OCI-LY3 (cell line): ENCODE measurements at regions not wholly inside any gene's neighbourhood (a gene's known extent, or its start where the extent isn't known, plus 50 kb on each side); places are given as distances from the start of the nearest gene placed in this dataset.

Experiments used
- H2AFZ ChIP-seq: fragments of 200-600, 300-600 bp; shearing (Covaris generic); 2 replicates; pipeline ENCODE4 v1.6.0; 2014; ENCODE audit warnings: antibody characterized with exemption, low read depth, low read length
- H3K27ac ChIP-seq: fragments of 200-600, 300-600 bp; sonication (generic); 2 replicates; pipeline ENCODE4 v1.5.1; 2014; ENCODE audit warnings: mild to moderate bottlenecking, low read length, moderate library complexity, mixed read lengths
- H3K27me3 ChIP-seq: fragments of 200-600, 300-600 bp; sonication (generic); 2 replicates; pipeline ENCODE4 v1.6.1; 2014; ENCODE audit warnings: low read depth, low read length, mixed read lengths
- H3K36me3 ChIP-seq: fragments of 200-600, 300-600 bp; sonication (generic); replicated peaks from 2 replicates; pipeline ENCODE3; 2014; ENCODE audit warnings: low read depth, low read length, mixed read lengths
- H3K4me1 ChIP-seq: fragments of 300-600, 200-600 bp; sonication (generic); 2 replicates; pipeline ENCODE4 v1.6.1; 2014; ENCODE audit warnings: low read length, mixed read lengths
- H3K4me2 ChIP-seq: fragments of 200-600, 300-600 bp; sonication (generic); 2 replicates; pipeline ENCODE4 v1.6.1; 2014; ENCODE audit warnings: low read length, mixed read lengths
- H3K4me3 ChIP-seq: fragments of 300-600, 200-600 bp; sonication (generic); 2 replicates; pipeline ENCODE4 v1.5.1; 2014; ENCODE audit warnings: antibody characterized with exemption, mild to moderate bottlenecking, low read length, moderate library complexity
- H3K79me2 ChIP-seq: fragments of 300-600, 200-600 bp; shearing (Covaris generic); 2 replicates; pipeline ENCODE4 v1.6.1; 2014; ENCODE audit warnings: mild to moderate bottlenecking, low read length, mixed read lengths
- H3K9ac ChIP-seq: fragments of 300-600, 200-600 bp; shearing (Covaris generic); 2 replicates; pipeline ENCODE4 v1.6.0; 2014; ENCODE audit warnings: mild to moderate bottlenecking, low read length, moderate library complexity
- H3K9me3 ChIP-seq: fragments of 200-600, 300-600 bp; shearing (Covaris generic); 2 replicates; pipeline ENCODE4 v1.6.1; 2014; ENCODE audit warnings: low read length, mixed read lengths; ENCODE audit not compliant: insufficient read depth
- H4K20me1 ChIP-seq: fragments of 200-600, 300-600 bp; sonication (generic); 2 replicates; pipeline ENCODE4 v1.6.1; 2016; ENCODE audit warnings: low read length, mixed read lengths; ENCODE audit not compliant: insufficient read depth
- CTCF ChIP-seq: fragments of 200-600, 300-600 bp; sonication (generic); IDR thresholded peaks from 2 replicates; pipeline ENCODE4 v1.5.1; 2014; ENCODE audit warnings: antibody characterized with exemption, low read length, low read depth
- EZH2phosphoT487 ChIP-seq: fragments of 200-600 bp; shearing (Covaris generic); IDR thresholded peaks from 2 replicates; pipeline ENCODE4 v1.6.1; 2018; ENCODE audit warnings: antibody characterized with exemption, mixed run types, low read depth

GRCh38 chr6:14934844-14935243, 311.0 kb upstream of the JARID2 start:
- Histone ChIP-seq H3K9me3 (no peaks in the 10 kb centered on the region), H3K36me3 (no peaks in the 10 kb centered on the region), H3K27ac (no peak overlapping the region), H3K27me3 (no peaks in the 10 kb centered on the region), H2AFZ (no peak overlapping the region), H3K79me2 (no peaks in the 10 kb centered on the region), H4K20me1 (no peaks in the 10 kb centered on the region), H3K4me2 (no peak overlapping the region), H3K9ac (no peak overlapping the region), H3K4me3 (no peak overlapping the region), H3K4me1 (peaks cover 29% of the 10 kb centered on the region)
- TF ChIP-seq EZH2phosphoT487 (no peak), CTCF (no peak)

- no peaks in the 10 kb centered on the region for H4K20me1 ChIP-seq
- H3K79me2 ChIP-seq: no peaks in the 10 kb centered on the region
- H2AFZ ChIP-seq: no peak overlapping the region
- peaks cover 26% of the 10 kb centered on the region for H3K4me1 ChIP-seq
- H3K4me3 ChIP-seq: no peak overlapping the region
- no peak overlapping the region for H3K4me2 ChIP-seq
- H3K9me3 ChIP-seq: no peaks in the 10 kb centered on the region
- TF ChIP-seq CTCF: no peak
- TF ChIP-seq EZH2phosphoT487: no peak
- H3K27ac ChIP-seq: no peak overlapping the region
- no peaks in the 10 kb centered on the region for H3K36me3 ChIP-seq
- H3K9ac ChIP-seq: no peak overlapping the region
- H3K27me3 ChIP-seq: no peaks in the 10 kb centered on the region
Observed at GRCh38 chr6:14936861-14937260, 309.0 kb upstream of the JARID2 start.

GRCh38 chr6:14943116-14943515, 302.8 kb upstream of the JARID2 start:
- H3K4me2 ChIP-seq: peak overlapping the region; percentile 38; the same call in 1 of the 2 replicates
- H3K36me3 ChIP-seq: no peaks in the 10 kb centered on the region
- no peaks in the 10 kb centered on the region for H4K20me1 ChIP-seq
- H3K27ac ChIP-seq: no peak overlapping the region
- H3K4me3 ChIP-seq: no peak overlapping the region
- peaks cover 23% of the 10 kb centered on the region for H3K4me1 ChIP-seq
- no peak overlapping the region for H3K9ac ChIP-seq
- no peaks in the 10 kb centered on the region for H3K27me3 ChIP-seq
- no peaks in the 10 kb centered on the region for H3K9me3 ChIP-seq
- H2AFZ ChIP-seq: no peak overlapping the region
- no peaks in the 10 kb centered on the region for H3K79me2 ChIP-seq
- TF ChIP-seq EZH2phosphoT487: no peak
- TF ChIP-seq CTCF: no peak

- Histone ChIP-seq H3K9ac (no peak overlapping the region), H3K9me3 (no peaks in the 10 kb centered on the region), H3K4me3 (no peak overlapping the region), H4K20me1 (no peaks in the 10 kb centered on the region), H3K36me3 (no peaks in the 10 kb centered on the region), H3K79me2 (no peaks in the 10 kb centered on the region), H3K27ac (no peak overlapping the region), H2AFZ (no peak overlapping the region), H3K4me1 (peaks cover 24% of the 10 kb centered on the region), H3K4me2 (no peak overlapping the region), H3K27me3 (no peaks in the 10 kb centered on the region)
- TF ChIP-seq CTCF (no peak), EZH2phosphoT487 (no peak)
Observed at GRCh38 chr6:14944593-14944992, 301.3 kb upstream of the JARID2 start.
